HG02642 (cell line): ENCODE measurements at regions not wholly inside any gene's neighbourhood (a gene's known extent, or its start where the extent isn't known, plus 50 kb on each side); places are given as distances from the start of the nearest gene placed in this dataset.
"Not testable (repeated sequence)": the region's sequence is repeated elsewhere in the genome, so short reads cannot be mapped to it uniquely, and the experiment has no call there.

ENCODE experiments used
- ATAC-seq: cut with Tn5 transposase; IDR thresholded peaks from one replicate; pipeline ENCODE4 v1.9.1; 2021; ENCODE audit warnings: mild to moderate bottlenecking; ENCODE audit not compliant: unreplicated experiment, poor library complexity

GRCh38 chr3:26029321-26029720 lies 239.4 kb downstream of the OXSM start:
- ATAC-seq, result no peak

DNA sequence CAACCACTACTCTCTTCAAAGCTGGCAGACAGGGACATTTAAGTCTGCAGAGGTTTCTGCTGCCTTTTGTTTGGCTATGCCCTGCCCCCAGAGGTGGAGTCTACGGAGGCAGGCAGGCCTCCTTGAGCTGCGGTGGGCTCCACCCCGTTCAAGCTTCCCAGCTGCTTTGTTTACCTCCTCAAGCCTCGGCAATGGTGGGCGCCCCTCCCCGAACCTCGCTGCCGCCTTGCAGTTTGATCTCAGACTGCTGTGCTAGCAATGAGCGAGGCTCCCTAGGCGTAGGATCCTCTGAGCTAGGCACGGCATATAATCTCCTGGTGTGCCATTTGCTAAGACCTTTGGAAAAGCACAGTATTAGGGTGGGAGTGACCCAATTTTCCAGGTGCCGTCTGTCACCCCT lies 252.2 kb downstream of the OXSM start:
- not testable (repeated sequence) for ATAC-seq

DNA sequence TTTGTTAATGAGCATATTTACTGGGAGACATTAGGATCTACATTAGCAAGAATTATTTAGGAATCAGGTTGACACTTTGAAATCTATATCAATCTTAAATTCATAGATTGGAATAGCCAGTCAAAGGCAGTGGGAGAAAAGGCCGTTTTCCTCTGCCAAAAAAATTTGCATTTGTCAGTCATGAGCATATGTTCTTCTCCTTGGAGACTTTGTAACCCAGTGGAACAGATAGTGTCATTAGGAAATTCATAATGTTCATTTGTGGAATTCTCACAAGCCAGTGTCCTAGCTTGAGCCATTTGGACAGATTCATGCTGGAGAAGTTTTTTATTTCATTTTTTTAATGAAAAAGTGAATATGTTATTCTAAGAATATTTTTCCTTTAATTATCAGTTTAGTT lies 260.1 kb downstream of the OXSM start:
- no peak for ATAC-seq

DNA sequence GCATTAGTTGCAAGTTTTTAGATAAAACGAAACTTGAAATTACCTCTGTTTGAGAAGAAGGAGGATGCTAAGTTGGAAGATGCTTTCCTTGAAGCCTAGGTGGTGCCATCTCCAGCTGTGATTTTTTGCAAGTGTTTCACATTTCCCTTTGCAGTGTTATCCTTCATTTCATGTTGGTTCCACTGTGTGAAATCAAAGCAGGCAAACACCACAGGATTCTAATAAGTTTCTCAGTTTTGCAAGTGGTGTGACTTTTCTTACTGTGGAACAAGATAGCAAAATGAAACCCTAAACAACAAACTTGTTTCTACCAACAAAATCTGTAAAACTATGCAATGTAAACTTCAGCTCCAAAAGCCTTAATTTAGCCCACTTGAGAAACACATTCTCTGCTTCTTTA lies 260.9 kb downstream of the OXSM start:
- no peak for ATAC-seq

DNA sequence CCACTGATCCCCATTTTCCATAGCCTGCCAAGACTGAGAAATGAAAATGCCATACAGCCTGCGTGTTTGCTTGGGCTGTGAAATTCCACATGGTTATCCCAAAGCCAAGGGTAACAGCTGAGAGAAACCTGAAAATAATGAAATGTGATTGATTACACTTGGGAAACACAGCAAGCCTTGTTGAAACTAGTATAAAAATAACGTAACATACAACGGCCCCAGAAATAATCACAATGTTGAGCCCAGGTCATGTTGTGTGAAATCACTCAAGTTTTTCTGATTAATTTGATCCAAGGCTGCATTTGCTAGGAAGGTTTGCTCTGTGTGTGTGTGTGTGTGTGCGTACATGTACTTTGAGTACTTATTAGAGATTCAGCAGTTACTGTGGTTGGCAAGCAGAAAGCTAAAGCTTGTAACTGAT lies 269.0 kb downstream of the OXSM start:
- no peak for ATAC-seq

DNA sequence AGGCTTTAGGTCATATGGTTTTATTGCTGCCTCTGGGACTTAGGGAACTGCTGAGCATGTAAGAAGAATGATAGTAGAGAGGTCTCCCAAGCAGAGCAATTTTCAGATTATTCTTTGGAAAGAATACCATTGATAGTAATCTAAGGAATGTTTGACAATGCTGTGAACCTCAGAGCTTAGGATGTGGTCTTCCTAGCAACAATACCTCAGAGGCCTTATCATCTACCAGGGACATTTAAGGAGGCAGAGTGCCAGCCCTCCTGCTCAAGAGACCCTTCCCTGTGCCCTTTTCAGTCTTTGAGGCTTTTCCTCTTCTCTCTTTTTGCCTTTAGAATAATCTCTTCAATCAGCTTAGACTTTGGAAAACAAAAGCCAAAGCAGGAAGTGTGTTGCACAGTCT lies 272.1 kb downstream of the OXSM start:
- ATAC-seq, result no peak

DNA sequence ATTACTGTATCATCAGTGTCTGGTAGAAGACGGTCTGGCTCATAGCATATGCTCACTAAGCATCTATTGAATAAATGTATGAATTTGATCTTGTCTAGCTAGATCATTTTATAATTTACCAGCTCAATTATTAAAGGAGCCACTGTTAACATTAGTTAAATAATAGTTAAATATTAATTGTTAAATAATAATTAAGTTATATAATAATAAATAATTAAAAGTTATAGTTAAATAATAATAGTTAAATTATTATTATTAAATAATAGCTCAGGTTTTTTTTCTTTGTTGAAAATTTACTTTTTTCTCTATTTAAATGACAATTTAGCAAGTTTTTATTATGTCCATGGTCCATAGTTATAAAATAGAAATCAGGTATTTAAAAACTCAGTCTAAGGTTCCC lies 274.4 kb downstream of the OXSM start:
- no peak for ATAC-seq

DNA sequence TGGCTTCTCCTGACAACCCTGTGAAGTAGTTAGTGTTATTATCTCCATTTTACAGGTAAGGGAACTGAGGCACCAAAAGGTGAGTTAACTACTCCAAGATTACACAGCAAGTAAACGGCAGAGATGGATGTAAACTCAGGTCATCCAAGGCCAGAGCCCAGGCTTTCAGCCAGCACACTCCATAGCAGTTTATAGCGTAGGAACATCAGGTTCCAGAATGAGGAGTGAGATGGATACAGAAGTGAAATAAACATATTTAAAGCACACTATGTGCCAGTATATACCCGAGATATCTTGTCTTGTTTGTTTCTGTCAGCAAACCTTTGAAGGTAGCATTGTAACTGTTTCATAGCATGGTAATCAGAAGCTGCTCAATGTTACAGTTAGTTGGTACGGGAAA lies 279.0 kb downstream of the OXSM start:
- no peak for ATAC-seq

DNA sequence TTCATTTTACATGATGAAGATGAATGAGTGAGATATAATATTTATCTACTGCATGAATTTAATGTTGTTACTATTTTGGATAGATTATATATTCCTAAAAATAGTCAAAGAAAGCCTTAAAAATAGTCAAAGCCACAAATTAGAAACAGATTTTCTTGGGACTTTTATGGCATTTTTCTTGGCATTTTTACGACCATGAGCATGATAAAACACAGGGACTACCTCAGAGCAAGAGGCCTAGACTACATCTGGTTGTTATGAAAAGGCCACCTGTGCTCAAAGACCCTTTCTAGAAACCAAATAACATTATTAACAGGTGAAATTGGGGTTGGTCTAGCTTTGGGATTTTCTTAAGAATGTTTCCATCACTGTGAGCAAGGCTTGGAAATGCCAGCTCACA lies 281.0 kb downstream of the OXSM start:
- ATAC-seq, result no peak

GRCh38 chr3:26074080-26074479 lies 284.2 kb downstream of the OXSM start:
- no peak for ATAC-seq

DNA sequence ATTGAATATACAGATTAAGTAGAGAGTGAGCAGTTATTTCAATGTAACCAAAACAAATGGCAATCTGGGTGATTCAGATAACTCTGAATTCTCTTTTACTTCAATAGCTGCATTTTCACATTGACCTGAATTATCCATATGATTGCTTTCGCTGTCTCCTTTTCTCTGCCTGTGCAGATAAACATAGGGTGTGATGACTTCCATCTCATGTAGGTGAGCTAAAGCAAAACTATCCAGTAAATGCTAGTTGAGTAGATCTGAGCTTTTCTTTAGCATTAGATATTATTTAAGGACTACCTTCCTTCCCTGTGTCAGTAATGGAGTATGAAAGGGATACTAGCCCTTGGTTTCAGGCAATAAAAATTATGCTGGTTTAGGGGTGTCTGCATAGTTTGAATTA lies 288.6 kb downstream of the OXSM start:
- no peak for ATAC-seq

DNA sequence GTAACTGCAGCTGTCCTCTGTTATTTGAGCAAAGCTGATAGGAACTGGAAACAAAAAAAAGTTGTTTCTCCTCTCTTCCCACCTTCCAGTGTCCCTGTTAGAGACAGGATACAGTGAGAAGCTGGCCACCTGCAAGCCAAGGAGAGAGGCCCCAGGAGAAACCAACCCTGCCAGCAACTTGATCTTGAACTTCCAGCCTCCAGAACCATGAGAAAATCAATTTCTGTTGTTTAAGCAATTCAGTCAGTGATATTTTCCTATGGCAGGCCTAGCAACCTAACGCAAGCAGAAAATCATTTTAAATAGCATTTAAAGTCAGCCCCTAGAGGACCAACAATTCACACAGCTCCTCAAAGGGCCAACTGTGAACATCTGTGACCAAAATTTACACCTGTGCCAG lies 291.3 kb downstream of the OXSM start:
- ATAC-seq, result no peak

DNA sequence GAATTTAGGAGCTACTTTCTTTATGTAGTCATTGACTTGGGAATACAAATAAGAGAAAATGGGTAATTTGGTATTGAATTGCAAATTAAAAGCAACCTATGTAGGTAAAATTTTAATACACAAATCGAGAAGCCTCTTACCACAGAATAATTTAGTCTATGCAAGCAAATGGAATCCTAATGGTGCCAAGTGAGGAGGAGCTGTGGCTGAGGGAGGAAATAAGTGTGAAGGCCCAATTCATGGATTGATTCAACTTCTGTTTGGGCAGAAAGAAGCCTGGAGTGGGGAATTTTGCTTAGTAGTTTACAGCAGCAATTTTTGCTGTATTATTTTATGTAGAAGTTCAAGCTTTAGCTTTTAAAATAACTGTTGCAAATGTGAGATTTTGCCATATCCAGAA lies 291.9 kb downstream of the OXSM start:
- no peak for ATAC-seq

DNA sequence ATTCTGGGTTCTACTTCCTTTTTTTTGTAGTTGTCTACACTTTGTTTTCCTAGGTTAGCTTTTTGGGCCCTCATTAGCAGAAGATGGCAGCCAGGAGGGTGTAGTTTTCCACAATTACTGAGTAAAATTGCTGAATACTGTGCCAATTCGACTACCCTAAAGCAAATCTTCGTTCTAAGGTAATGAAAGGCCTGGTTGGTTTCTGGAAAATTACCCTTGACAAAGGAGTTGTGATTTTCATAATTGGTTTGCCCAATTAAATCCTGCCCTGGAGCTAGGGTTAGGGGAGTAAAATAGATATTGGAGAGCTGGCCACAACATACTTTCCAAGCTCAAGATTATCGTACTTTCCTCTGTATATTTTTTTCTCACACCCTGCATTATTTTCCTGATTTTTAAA lies 293.0 kb downstream of the OXSM start:
- no peak for ATAC-seq

GRCh38 chr3:26084629-26085028 lies 294.7 kb downstream of the OXSM start:
- no peak for ATAC-seq

- ATAC-seq, result no peak
These were observed 297.9 kb downstream of the OXSM start for GRCh38 chr3:26087751-26088150.

- no peak for ATAC-seq
These were observed 299.4 kb downstream of the OXSM start for GRCh38 chr3:26089249-26089648.

GRCh38 chr3:26090589-26090988 lies 300.7 kb downstream of the OXSM start:
- no peak for ATAC-seq

- no peak for ATAC-seq
These were observed 301.2 kb downstream of the OXSM start for GRCh38 chr3:26091096-26091495.

DNA sequence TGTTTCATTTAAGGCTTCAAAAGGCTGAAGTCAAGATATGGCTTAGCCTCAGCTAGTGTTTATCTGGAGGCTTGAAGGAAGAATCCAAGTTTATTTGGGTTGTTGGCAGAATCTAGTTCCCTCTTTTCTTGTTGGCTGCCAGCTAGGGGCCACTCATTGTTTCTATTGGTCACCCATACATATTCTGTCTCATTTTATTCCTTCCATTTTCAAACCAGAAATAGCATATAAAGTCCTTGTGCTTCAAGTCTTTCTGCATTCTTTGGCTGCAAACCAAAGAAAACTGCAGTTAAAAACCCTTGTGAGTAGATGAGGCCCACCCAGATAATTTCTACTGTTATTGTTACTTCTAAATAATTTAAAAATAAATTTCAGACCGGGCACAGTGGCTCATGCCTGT lies 301.7 kb downstream of the OXSM start:
- no peak for ATAC-seq

DNA sequence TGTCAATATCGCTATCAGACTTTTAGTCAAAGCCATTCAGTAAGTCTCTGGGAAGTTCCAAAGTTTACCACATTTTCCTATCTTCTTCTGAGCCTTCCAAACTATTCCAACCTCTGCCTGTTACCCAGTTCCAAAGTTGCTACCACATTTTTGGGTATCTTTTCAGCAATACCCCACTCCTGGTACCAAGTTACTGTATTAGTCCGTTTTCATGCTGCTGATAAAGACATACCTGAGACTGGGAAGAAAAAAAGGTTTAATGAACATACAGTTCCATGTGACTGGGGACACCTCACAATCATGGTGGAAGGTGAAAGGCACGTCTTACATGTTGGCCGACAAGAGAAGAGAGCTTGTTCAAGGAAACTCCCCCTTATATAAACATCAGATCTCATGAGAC lies 307.2 kb downstream of the OXSM start:
- ATAC-seq, result not testable (repeated sequence)

DNA sequence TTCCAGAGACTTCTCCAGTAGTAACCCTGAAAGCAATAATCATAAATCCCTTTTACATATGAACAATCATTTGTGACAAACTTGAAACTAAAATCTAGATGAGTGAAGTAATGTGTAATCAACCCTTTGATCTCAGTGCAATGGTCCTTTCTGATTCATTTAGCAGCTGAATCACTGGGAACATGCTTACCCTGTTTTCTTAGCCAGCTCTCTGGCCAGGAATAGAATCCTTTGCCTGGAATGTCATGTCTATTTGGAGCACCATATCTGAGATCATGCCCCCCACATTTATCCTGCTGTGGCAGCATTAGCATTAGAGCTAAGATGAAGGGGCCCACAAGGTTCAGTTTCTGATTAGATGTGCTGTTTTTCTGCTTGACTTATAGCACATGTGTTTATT lies 309.8 kb downstream of the OXSM start:
- ATAC-seq, result no peak

DNA sequence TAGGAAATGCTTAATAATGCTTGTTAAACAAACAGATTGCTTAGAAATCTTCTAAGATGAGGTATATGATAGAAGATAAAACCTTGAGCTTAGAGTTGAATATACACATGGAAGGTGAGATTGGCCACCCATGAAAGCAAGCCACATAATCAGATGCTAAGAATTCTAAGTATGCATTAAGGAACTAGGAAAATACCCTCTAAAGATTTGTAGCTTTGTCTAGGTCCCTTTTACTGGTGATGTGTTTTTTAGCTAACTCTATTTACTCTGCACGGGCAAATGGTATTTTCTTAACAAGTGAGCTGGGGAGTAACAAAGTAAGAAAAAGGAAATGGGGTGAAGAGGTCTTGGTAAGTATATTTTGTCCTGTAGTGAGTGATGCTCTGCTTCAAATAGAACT lies 310.3 kb downstream of the OXSM start:
- no peak for ATAC-seq
